Posterior cingulate gyrus (tissue), 11 donors: ENCODE measurements at regions not wholly inside any gene's neighbourhood (a gene's known extent, or its start where the extent isn't known, plus 50 kb on each side); places are given as distances from the start of the nearest gene placed in this dataset.

Experiments used
- DNase-seq, 10 donors: peaks; one replicate each; pipeline versions ENCODE4 v3.0.0 to v3.0.0-alpha.2; 2020 to 2021; ENCODE audit warnings: mixed read lengths in 3 of 10
- intact Hi-C: fragments of 100-400 bp; cut with DNase I; formaldehyde crosslinking; loops from one replicate; pipeline ENCODE4 v1.15.1; 2023

- intact Hi-C loops = no loop called here
- no peak for DNase-seq
Measured at GRCh38 chr14:51501746-51502145, 150.0 kb upstream of the FRMD6 start.

- peak in 2 of 10 donors; percentile 14 to 71 for DNase-seq
- intact Hi-C loops = no loop called here
Measured at GRCh38 chr14:51504669-51505068, 147.0 kb upstream of the FRMD6 start.

GRCh38 chr14:51507511-51507905 lies 144.2 kb upstream of the FRMD6 start:
- no peak for DNase-seq
- intact Hi-C loops = no loop called here

- intact Hi-C loops = no loop called here
- peak; percentile 44 to 89 (median 56) for DNase-seq
Measured at GRCh38 chr14:51507906-51508511, 143.7 kb upstream of the FRMD6 start.

GRCh38 chr14:51511265-51511664 lies 140.4 kb upstream of the FRMD6 start:
- DNase-seq = no peak
- intact Hi-C loops = no loop called here

GRCh38 chr14:51512316-51512715 lies 139.4 kb upstream of the FRMD6 start:
- DNase-seq = no peak
- intact Hi-C loops = no loop called here

- intact Hi-C loops = no loop called here
- no peak for DNase-seq
Measured at GRCh38 chr14:51513281-51513680, 138.4 kb upstream of the FRMD6 start.

- DNase-seq = no peak
- intact Hi-C loops = no loop called here
Measured at GRCh38 chr14:51513933-51514332, 137.8 kb upstream of the FRMD6 start.

- DNase-seq = no peak
- intact Hi-C loops = no loop called here
Measured at GRCh38 chr14:51515611-51516010, 136.1 kb upstream of the FRMD6 start.

- DNase-seq = no peak
Measured at GRCh38 chr14:51516706-51517395, 134.9 kb upstream of the FRMD6 start.

GRCh38 chr14:51518280-51518679 lies 133.4 kb upstream of the FRMD6 start:
- DNase-seq = no peak
- intact Hi-C loops = no loop called here

More at GRCh38 chr14:51516706-51517395, 134.9 kb upstream of the FRMD6 start:
- intact Hi-C loops = no loop called here

GRCh38 chr14:51518711-51519110 lies 133.0 kb upstream of the FRMD6 start:
- intact Hi-C loops = no loop called here
- DNase-seq = no peak

GRCh38 chr14:51520087-51520486 lies 131.6 kb upstream of the FRMD6 start:
- intact Hi-C loops = no loop called here
- no peak for DNase-seq

- DNase-seq = no peak
- intact Hi-C loops = no loop called here
Measured at GRCh38 chr14:51521764-51522163, 129.9 kb upstream of the FRMD6 start.

GRCh38 chr14:51523243-51523642 lies 128.5 kb upstream of the FRMD6 start:
- intact Hi-C loops = no loop called here
- no peak for DNase-seq

GRCh38 chr14:51525739-51526138 lies 126.0 kb upstream of the FRMD6 start:
- DNase-seq = no peak
- intact Hi-C loops = no loop called here

GRCh38 chr14:51527073-51527472 lies 124.6 kb upstream of the FRMD6 start:
- intact Hi-C loops = no loop called here
- DNase-seq = no peak

GRCh38 chr14:51529736-51530135 lies 122.0 kb upstream of the FRMD6 start:
- DNase-seq = no peak

GRCh38 chr14:51533160-51533559 lies 118.5 kb upstream of the FRMD6 start:
- intact Hi-C loops = no loop called here

More at GRCh38 chr14:51529736-51530135, 122.0 kb upstream of the FRMD6 start:
- intact Hi-C loops = no loop called here

GRCh38 chr14:51533872-51534553 lies 117.7 kb upstream of the FRMD6 start:
- intact Hi-C loops = no loop called here

More at GRCh38 chr14:51533160-51533559, 118.5 kb upstream of the FRMD6 start:
- DNase-seq = no peak

GRCh38 chr14:51534610-51535011 lies 117.1 kb upstream of the FRMD6 start:
- intact Hi-C loops = no loop called here
- no peak for DNase-seq

More at GRCh38 chr14:51533872-51534553, 117.7 kb upstream of the FRMD6 start:
- DNase-seq = no peak
